Activated T-helper 17 cell treated with anti-CD3 and anti-CD28 coated beads, Interleukin-2, amount 50 U/mL, for 72 hours (primary cell): ENCODE measurements at regions not wholly inside any gene's neighbourhood (a gene's known extent, or its start where the extent isn't known, plus 50 kb on each side); places are given as distances from the start of the nearest gene placed in this dataset.

Experiments
- ATAC-seq: fragments of 150-1000 bp; cut with Tn5 transposase; replicated peaks from 2 replicates; pipeline ENCODE4 v1.10.0; 2021; ENCODE audit warnings: mild to moderate bottlenecking, moderate library complexity
- H3K27ac Mint-ChIP-seq: one replicate; pipeline ENCODE4 v1.8.0; 2022; ENCODE audit warnings: mixed read lengths
- H3K27me3 Mint-ChIP-seq: one replicate; pipeline ENCODE4 v1.8.0; 2022; ENCODE audit warnings: mixed read lengths
- H3K36me3 Mint-ChIP-seq: one replicate; pipeline ENCODE4 v1.8.0; 2022; ENCODE audit warnings: low read depth, mild to moderate bottlenecking, mixed read lengths
- H3K4me1 Mint-ChIP-seq: one replicate; pipeline ENCODE4 v1.8.0; 2022; ENCODE audit warnings: mixed read lengths
- H3K4me3 Mint-ChIP-seq: one replicate; pipeline ENCODE4 v1.8.0; 2022; ENCODE audit warnings: mild to moderate bottlenecking, mixed read lengths
- H3K9me3 Mint-ChIP-seq: one replicate; pipeline ENCODE4 v1.8.0; 2022; ENCODE audit warnings: mixed read lengths

GRCh38 chr2:155080373-155080772 is 381.9 kb downstream of the KCNJ3 start:
- no peaks in the 10 kb centered on the region for H3K27me3 Mint-ChIP-seq
- no peaks in the 10 kb centered on the region for H3K4me1 Mint-ChIP-seq
- no peaks in the 10 kb centered on the region for H3K9me3 Mint-ChIP-seq
- no peak for ATAC-seq
- H3K27ac Mint-ChIP-seq: no peak overlapping the region
- H3K36me3 Mint-ChIP-seq: no peaks in the 10 kb centered on the region
- no peak overlapping the region for H3K4me3 Mint-ChIP-seq

GRCh38 chr2:155070489-155070888 is 372.0 kb downstream of the KCNJ3 start:
- Mint-ChIP-seq H3K27ac (no peak overlapping the region), H3K36me3 (no peaks in the 10 kb centered on the region), H3K9me3 (peaks cover 11% of the 10 kb centered on the region), H3K4me3 (no peak overlapping the region), H3K4me1 (no peaks in the 10 kb centered on the region), H3K27me3 (no peaks in the 10 kb centered on the region)
- ATAC-seq: no peak

- Mint-ChIP-seq H3K9me3 (peaks cover 9% of the 10 kb centered on the region), H3K36me3 (no peaks in the 10 kb centered on the region), H3K4me1 (no peaks in the 10 kb centered on the region), H3K4me3 (no peak overlapping the region), H3K27me3 (no peaks in the 10 kb centered on the region), H3K27ac (no peak overlapping the region)
- ATAC-seq: no peak
These were observed 364.4 kb downstream of the KCNJ3 start for GRCh38 chr2:155062922-155063258.

- Mint-ChIP-seq H3K36me3 (no peaks in the 10 kb centered on the region), H3K4me3 (no peak overlapping the region), H3K27ac (no peak overlapping the region), H3K9me3 (peaks cover 9% of the 10 kb centered on the region), H3K27me3 (no peaks in the 10 kb centered on the region), H3K4me1 (no peaks in the 10 kb centered on the region)
- no peak for ATAC-seq
These were observed 363.9 kb downstream of the KCNJ3 start for GRCh38 chr2:155062250-155062921.

GRCh38 chr2:155060896-155061295 is 362.4 kb downstream of the KCNJ3 start:
- H3K4me1 Mint-ChIP-seq: no peaks in the 10 kb centered on the region
- no peak for ATAC-seq
- H3K27me3 Mint-ChIP-seq: no peaks in the 10 kb centered on the region
- H3K36me3 Mint-ChIP-seq: no peaks in the 10 kb centered on the region
- no peak overlapping the region for H3K4me3 Mint-ChIP-seq
- H3K9me3 Mint-ChIP-seq: peaks cover 7% of the 10 kb centered on the region
- no peak overlapping the region for H3K27ac Mint-ChIP-seq

GRCh38 chr2:155054712-155055111 is 356.2 kb downstream of the KCNJ3 start:
- no peak overlapping the region for H3K4me3 Mint-ChIP-seq
- no peak overlapping the region for H3K27ac Mint-ChIP-seq
- no peaks in the 10 kb centered on the region for H3K4me1 Mint-ChIP-seq
- peaks cover 4% of the 10 kb centered on the region for H3K9me3 Mint-ChIP-seq
- no peak for ATAC-seq
- no peaks in the 10 kb centered on the region for H3K27me3 Mint-ChIP-seq
- H3K36me3 Mint-ChIP-seq: no peaks in the 10 kb centered on the region

- no peak for ATAC-seq
- Mint-ChIP-seq H3K27ac (no peak overlapping the region), H3K4me3 (no peak overlapping the region), H3K4me1 (no peaks in the 10 kb centered on the region), H3K36me3 (no peaks in the 10 kb centered on the region), H3K9me3 (peaks cover 14% of the 10 kb centered on the region), H3K27me3 (no peaks in the 10 kb centered on the region)
These were observed 344.6 kb downstream of the KCNJ3 start for GRCh38 chr2:155043097-155043496.

- peaks cover 24% of the 10 kb centered on the region for H3K9me3 Mint-ChIP-seq
- no peaks in the 10 kb centered on the region for H3K36me3 Mint-ChIP-seq
- no peak for ATAC-seq
- H3K4me3 Mint-ChIP-seq: no peak overlapping the region
- no peaks in the 10 kb centered on the region for H3K27me3 Mint-ChIP-seq
- H3K4me1 Mint-ChIP-seq: no peaks in the 10 kb centered on the region
- no peak overlapping the region for H3K27ac Mint-ChIP-seq
These were observed 336.8 kb downstream of the KCNJ3 start for GRCh38 chr2:155035308-155035707.

GRCh38 chr2:155033652-155034051 is 335.2 kb downstream of the KCNJ3 start:
- H3K27me3 Mint-ChIP-seq: no peaks in the 10 kb centered on the region
- no peaks in the 10 kb centered on the region for H3K36me3 Mint-ChIP-seq
- H3K27ac Mint-ChIP-seq: no peak overlapping the region
- H3K4me1 Mint-ChIP-seq: no peaks in the 10 kb centered on the region
- no peak overlapping the region for H3K4me3 Mint-ChIP-seq
- no peak for ATAC-seq
- H3K9me3 Mint-ChIP-seq: peaks cover 25% of the 10 kb centered on the region

GRCh38 chr2:155030296-155030695 is 331.8 kb downstream of the KCNJ3 start:
- H3K27ac Mint-ChIP-seq: no peak overlapping the region
- no peak for ATAC-seq
- H3K9me3 Mint-ChIP-seq: peaks cover 19% of the 10 kb centered on the region
- H3K4me1 Mint-ChIP-seq: no peaks in the 10 kb centered on the region
- H3K4me3 Mint-ChIP-seq: no peak overlapping the region
- no peaks in the 10 kb centered on the region for H3K36me3 Mint-ChIP-seq
- no peaks in the 10 kb centered on the region for H3K27me3 Mint-ChIP-seq

GRCh38 chr2:155026651-155027174 is 328.2 kb downstream of the KCNJ3 start:
- Mint-ChIP-seq H3K4me3 (no peak overlapping the region), H3K27ac (no peak overlapping the region), H3K27me3 (no peaks in the 10 kb centered on the region), H3K9me3 (peaks cover 11% of the 10 kb centered on the region), H3K4me1 (no peaks in the 10 kb centered on the region), H3K36me3 (no peaks in the 10 kb centered on the region)
- no peak for ATAC-seq

- Mint-ChIP-seq H3K4me3 (no peak overlapping the region), H3K27me3 (no peaks in the 10 kb centered on the region), H3K9me3 (peaks cover 8% of the 10 kb centered on the region), H3K4me1 (no peaks in the 10 kb centered on the region), H3K36me3 (no peaks in the 10 kb centered on the region), H3K27ac (no peak overlapping the region)
- no peak for ATAC-seq
These were observed 325.2 kb downstream of the KCNJ3 start for GRCh38 chr2:155023674-155024073.

- Mint-ChIP-seq H3K36me3 (no peaks in the 10 kb centered on the region), H3K4me3 (no peak overlapping the region), H3K9me3 (peaks cover 6% of the 10 kb centered on the region), H3K4me1 (no peaks in the 10 kb centered on the region), H3K27ac (no peak overlapping the region), H3K27me3 (no peaks in the 10 kb centered on the region)
- no peak for ATAC-seq
These were observed 324.0 kb downstream of the KCNJ3 start for GRCh38 chr2:155022531-155022930.

- H3K4me1 Mint-ChIP-seq: no peaks in the 10 kb centered on the region
- no peak for ATAC-seq
- H3K27me3 Mint-ChIP-seq: no peaks in the 10 kb centered on the region
- H3K9me3 Mint-ChIP-seq: peaks cover 6% of the 10 kb centered on the region
- no peak overlapping the region for H3K27ac Mint-ChIP-seq
- no peaks in the 10 kb centered on the region for H3K36me3 Mint-ChIP-seq
- H3K4me3 Mint-ChIP-seq: no peak overlapping the region
These were observed 323.1 kb downstream of the KCNJ3 start for GRCh38 chr2:155021618-155022017.

- Mint-ChIP-seq H3K27ac (no peak overlapping the region), H3K9me3 (peaks cover 6% of the 10 kb centered on the region), H3K36me3 (no peaks in the 10 kb centered on the region), H3K4me1 (no peaks in the 10 kb centered on the region), H3K27me3 (no peaks in the 10 kb centered on the region), H3K4me3 (no peak overlapping the region)
- ATAC-seq: no peak
These were observed 321.8 kb downstream of the KCNJ3 start for GRCh38 chr2:155020246-155020645.

GRCh38 chr2:155010925-155011324 is 312.4 kb downstream of the KCNJ3 start:
- Mint-ChIP-seq H3K36me3 (no peaks in the 10 kb centered on the region), H3K27ac (no peak overlapping the region), H3K4me1 (no peaks in the 10 kb centered on the region), H3K27me3 (no peaks in the 10 kb centered on the region), H3K4me3 (no peak overlapping the region), H3K9me3 (peaks cover 5% of the 10 kb centered on the region)
- no peak for ATAC-seq
